ENCODE measurements at regions not wholly inside any gene's neighbourhood (a gene's known extent, or its start where the extent isn't known, plus 50 kb on each side); places are given as distances from the start of the nearest gene placed in this dataset.
A peak's percentile ranks its signal among the peaks of the same experiment; 100 is the strongest.

DNA sequence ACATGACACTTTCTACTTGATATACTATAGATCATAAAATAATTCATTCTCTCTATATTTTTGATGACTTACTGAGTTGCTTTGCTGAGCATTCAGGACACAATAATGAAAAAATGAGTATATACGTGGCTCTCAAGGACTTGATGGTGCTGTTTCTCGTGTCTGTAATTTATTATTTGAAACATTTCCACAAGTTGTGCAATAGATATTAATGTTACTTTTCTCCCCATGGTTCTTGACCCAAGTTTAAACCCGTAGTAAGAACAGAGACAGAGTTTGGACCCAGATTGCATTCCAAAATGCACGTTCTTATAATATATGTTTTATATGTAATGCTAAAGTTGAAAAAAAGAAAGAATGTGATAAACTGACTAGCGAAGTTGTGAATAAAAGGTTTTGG, 94.2 kb upstream of the FAM3C start:
- no peaks in the 10 kb centered on the region for H3K27me3 ChIP-seq
- intact Hi-C loops (cut with DNase I; ENCODE audit: low total_unique reads): no loop called here
- TF ChIP-seq POLR2A (IDR thresholded peaks at IDR 0.05) (no peak), POLR2AphosphoS5 (IDR thresholded peaks at IDR 0.05) (no peak), EP300 (IDR thresholded peaks at IDR 0.05) (no peak)
- TF ChIP-seq, protein P1, sequence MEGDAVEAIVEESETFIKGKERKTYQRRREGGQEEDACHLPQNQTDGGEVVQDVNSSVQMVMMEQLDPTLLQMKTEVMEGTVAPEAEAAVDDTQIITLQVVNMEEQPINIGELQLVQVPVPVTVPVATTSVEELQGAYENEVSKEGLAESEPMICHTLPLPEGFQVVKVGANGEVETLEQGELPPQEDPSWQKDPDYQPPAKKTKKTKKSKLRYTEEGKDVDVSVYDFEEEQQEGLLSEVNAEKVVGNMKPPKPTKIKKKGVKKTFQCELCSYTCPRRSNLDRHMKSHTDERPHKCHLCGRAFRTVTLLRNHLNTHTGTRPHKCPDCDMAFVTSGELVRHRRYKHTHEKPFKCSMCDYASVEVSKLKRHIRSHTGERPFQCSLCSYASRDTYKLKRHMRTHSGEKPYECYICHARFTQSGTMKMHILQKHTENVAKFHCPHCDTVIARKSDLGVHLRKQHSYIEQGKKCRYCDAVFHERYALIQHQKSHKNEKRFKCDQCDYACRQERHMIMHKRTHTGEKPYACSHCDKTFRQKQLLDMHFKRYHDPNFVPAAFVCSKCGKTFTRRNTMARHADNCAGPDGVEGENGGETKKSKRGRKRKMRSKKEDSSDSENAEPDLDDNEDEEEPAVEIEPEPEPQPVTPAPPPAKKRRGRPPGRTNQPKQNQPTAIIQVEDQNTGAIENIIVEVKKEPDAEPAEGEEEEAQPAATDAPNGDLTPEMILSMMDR (IDR thresholded peaks at IDR 0.05): no peak
- H3K27ac ChIP-seq: no peak overlapping the region
- no peaks in the 10 kb centered on the region for H3K36me3 ChIP-seq
- H3K4me3 ChIP-seq: no peak overlapping the region
- no peaks in the 10 kb centered on the region for H3K4me1 ChIP-seq
- DNase-seq: no peak
- H3K9me3 ChIP-seq: no peaks in the 10 kb centered on the region
- WGBS, 5 donors: 67 to 96% (median 90%) methylated on average over 5 of the region's 5 CpGs

DNA sequence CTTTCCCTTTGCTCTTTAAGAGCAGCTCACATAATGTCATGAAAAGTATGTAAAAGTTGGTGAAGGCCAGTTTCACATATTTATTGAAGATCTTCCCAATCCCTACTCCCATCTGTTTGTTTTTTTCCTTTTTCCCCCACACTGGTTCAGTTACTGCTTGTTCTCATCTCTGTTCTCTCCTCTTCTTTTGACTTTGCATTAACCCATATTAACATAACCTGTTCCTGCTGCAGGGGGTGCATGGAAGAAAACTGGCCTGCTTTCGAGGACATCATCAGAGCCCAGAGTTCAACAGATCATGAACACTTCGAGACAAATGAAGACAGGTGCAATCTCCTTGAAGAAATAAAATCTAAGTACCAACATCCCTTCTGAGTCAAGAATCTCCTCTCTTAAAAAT, 93.3 kb upstream of the FAM3C start:
- Histone ChIP-seq H3K4me1 (no peaks in the 10 kb centered on the region), H3K4me3 (no peak overlapping the region), H3K27ac (no peak overlapping the region), H3K36me3 (no peaks in the 10 kb centered on the region), H3K9me3 (no peaks in the 10 kb centered on the region), H3K27me3 (no peaks in the 10 kb centered on the region)
- no peak for DNase-seq
- 83 to 98% (median 94%) methylated on average over 2 of the region's 2 CpGs for WGBS, 5 donors
- intact Hi-C loops (cut with DNase I; ENCODE audit: low total_unique reads): no loop called here
- TF ChIP-seq POLR2A (IDR thresholded peaks at IDR 0.05) (no peak), POLR2AphosphoS5 (IDR thresholded peaks at IDR 0.05) (no peak), EP300 (IDR thresholded peaks at IDR 0.05) (no peak)
- TF ChIP-seq, protein P1 (IDR thresholded peaks at IDR 0.05): no peak

DNA sequence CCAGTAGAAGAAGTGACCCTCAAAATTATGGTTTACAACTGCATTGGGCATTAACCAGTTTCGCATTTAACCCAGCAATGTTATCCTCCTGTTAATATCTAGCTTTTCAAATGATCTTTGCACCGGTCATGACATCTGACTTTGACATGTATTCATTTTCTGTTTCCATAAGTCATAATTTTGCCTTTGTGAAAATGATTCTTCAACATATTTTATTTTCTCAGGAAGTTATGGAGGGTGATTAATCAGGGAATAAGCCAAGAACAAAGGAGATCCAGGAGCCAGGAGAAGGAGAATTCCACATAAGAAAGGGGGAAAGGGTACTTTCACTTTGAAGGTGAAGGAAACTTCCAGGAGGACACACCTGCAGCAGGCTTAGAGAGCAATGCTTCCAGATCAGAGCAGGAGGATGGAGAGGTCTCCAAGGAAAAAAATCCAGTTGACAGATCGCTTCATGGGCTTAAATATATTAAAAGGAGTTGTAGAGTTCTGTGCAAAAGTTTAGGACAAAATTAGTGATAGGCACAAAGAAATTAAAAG, 92.1 kb upstream of the FAM3C start:
- Histone ChIP-seq H3K9me3 (no peaks in the 10 kb centered on the region), H3K27ac (peak overlapping the region in 1 of 5 donors; percentile 18), H3K36me3 (no peaks in the 10 kb centered on the region), H3K4me1 (no peaks in the 10 kb centered on the region), H3K4me3 (no peak overlapping the region), H3K27me3 (no peaks in the 10 kb centered on the region)
- intact Hi-C loops (cut with DNase I; ENCODE audit: low total_unique reads): no loop called here
- WGBS, 5 donors: 76 to 87% (median 82%) methylated on average over 3 of the region's 3 CpGs
- DNase-seq: no peak
- TF ChIP-seq POLR2A (IDR thresholded peaks at IDR 0.05): no peak

DNA sequence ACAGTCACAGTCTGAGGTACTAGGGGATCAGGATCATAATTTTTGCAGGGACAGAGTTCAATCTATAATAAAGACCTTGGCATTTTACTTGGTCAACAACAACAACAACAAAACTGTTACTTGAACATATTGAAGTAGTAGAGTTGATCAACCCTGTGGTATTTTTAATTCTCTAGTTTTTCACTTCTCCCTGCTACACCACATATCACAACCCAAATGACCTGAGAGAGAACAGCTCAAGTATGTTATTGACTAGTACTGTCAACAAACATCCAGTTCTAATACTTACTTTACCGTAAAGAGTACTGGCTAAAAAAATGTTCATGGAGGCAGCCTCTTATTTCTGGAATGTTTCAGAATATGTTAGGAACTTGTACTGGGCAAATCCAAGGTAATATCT, 90.5 kb upstream of the FAM3C start:
- 59 to 91% (median 85%) methylated on average over 1 of the region's 1 CpG for WGBS, 5 donors
- no peaks in the 10 kb centered on the region for H3K27me3 ChIP-seq
- no peaks in the 10 kb centered on the region for H3K9me3 ChIP-seq
- intact Hi-C loops (cut with DNase I; ENCODE audit: low total_unique reads): no loop called here
- no peak for DNase-seq
- H3K4me1 ChIP-seq: peaks cover 0 to 7% (median 0%) of the 10 kb centered on the region in 4 donors
- no peaks in the 10 kb centered on the region for H3K36me3 ChIP-seq
- TF ChIP-seq POLR2A (IDR thresholded peaks at IDR 0.05) (no peak), EP300 (IDR thresholded peaks at IDR 0.05) (no peak)
- TF ChIP-seq, protein P1 (IDR thresholded peaks at IDR 0.05): no peak
- H3K4me3 ChIP-seq: no peak overlapping the region
- H3K27ac ChIP-seq: no peak overlapping the region

DNA sequence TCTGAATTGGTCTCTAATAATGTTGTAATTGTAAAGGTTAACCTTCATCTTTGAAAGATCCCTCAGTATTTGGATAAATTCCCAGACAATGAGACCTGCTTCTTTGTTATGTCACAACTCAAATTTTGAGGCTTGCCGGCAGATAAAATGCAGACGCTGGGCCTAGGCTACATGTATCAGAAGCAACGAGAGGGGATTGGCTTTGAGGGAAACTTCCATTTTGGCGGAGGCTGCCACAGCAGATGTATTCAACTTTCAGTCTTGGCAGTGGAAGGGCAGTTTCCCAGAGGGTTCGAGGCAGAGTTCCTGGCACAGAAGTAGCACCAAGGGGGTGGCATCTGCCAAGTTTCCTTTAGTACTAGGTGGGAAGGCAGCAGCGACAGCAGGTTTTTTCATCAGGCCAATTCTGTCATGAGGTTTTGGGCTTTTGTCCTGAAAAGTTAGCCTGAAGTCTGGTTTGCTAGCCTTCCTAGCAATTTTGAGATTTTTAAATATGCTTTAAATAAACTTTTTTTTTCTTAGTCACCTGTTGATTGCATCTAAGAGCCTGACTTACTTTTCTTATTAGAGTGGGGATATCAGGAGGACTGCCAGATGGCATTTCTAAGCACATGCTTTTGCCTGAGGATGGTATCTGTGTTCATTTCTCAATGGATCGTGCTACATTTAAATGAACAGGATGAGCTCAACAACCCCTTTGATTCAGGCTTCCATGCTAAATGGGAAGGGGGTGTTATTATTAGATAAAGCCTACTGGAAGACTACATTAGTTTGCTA, 89.5 kb upstream of the FAM3C start:
- intact Hi-C loops (cut with DNase I; ENCODE audit: low total_unique reads): no loop called here
- no peaks in the 10 kb centered on the region for H3K9me3 ChIP-seq
- no peaks in the 10 kb centered on the region for H3K27me3 ChIP-seq
- WGBS, 5 donors: 75 to 93% (median 82%) methylated on average over 7 of the region's 7 CpGs
- DNase-seq: peak in 1 of 2 donors; percentile 25
- H3K4me3 ChIP-seq: no peak overlapping the region
- H3K27ac ChIP-seq: peak overlapping the region in 1 of 5 donors; percentile 29
- TF ChIP-seq POLR2AphosphoS5 (IDR thresholded peaks at IDR 0.05) (no peak), EP300 (IDR thresholded peaks at IDR 0.05) (no peak), POLR2A (IDR thresholded peaks at IDR 0.05) (no peak)
- TF ChIP-seq, protein P1 (IDR thresholded peaks at IDR 0.05): no peak
- H3K36me3 ChIP-seq: no peaks in the 10 kb centered on the region
- H3K4me1 ChIP-seq: peaks cover 0 to 8% (median 1%) of the 10 kb centered on the region in 4 donors

Measured in stomach (tissue), 8 donors.